GM18870 (cell line): ENCODE measurements at regions not wholly inside any gene's neighbourhood (a gene's known extent, or its start where the extent isn't known, plus 50 kb on each side); places are given as distances from the start of the nearest gene placed in this dataset.
A peak's percentile ranks its signal among the peaks of the same experiment; 100 is the strongest.

ENCODE experiments used
- ATAC-seq: cut with Tn5 transposase; IDR thresholded peaks from one replicate; pipeline ENCODE4 v1.9.1; 2021; ENCODE audit warnings: moderate library complexity; ENCODE audit not compliant: unreplicated experiment

DNA sequence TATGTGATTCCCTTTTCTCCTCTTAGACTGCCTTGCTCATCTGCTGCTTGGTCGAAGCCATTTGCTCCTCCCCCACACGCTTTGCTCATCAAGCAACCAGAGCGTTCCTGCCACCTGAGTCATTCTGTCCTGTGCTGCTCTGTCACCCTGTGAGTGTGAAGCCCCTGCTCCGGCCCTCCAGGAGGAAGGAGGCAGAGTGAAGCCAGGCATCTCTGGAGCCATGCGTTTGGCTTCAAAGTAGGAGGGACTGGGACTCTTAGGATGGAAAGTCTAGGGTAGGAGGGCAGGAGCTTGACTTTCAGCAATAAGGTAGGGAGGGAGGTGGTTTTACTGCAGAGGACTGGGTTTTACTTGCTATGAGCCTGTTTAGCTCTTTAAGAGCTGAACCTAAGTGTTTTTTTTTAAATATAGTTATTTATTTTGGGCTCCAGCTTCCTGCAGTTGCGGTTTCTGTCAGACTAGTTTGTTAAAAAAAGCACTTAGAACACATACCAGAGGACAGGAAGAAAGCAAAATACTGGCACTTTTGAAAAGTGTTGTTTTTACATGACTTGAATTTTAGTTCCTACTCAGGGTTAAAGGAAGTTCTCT lies 63.6 kb downstream of the SPINK2 start:
- ATAC-seq, result peak; percentile 90

DNA sequence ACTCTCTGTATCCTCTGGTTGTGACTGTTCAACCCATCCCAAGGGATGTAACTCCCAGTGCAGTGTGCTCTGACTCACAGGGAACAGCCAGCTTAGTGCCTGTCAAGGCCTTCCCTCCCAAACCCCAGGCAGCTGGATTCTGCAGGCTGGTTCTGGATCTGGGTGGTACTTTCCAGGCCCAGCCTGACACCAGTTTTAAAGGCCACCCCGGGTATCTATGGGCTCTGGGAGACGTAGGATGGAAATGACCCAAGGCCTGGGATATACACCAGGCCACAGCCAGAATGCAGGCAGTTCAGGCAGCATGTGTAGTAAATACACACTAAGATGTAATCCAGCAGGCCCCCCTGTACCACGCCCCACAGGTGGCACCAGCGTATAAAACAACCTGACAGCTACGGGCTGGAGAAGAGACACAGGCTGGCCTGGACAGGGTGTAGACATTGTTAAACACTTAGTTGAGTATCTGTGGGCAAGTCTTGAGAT lies 64.2 kb downstream of the SPINK2 start:
- ATAC-seq, result peak; percentile 36

DNA sequence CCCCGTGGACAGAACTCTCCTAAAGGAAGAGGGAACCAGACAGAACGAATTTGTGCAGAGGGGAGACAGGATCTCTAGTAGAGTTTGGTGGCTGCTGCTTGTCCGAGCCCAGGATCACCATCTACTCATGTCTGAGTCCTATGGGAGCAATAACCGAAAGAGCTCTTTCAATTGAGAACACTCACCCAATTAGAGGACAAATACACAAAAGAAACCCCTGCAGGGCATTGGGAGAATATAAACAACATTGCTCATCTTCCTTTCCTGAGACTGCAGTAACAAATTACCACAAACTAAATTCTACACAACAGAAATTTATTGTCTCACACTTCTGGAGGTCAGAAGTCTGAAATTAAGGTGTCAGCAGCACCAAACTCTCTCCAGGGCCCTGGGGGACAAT lies 65.6 kb downstream of the SPINK2 start:
- no peak for ATAC-seq

DNA sequence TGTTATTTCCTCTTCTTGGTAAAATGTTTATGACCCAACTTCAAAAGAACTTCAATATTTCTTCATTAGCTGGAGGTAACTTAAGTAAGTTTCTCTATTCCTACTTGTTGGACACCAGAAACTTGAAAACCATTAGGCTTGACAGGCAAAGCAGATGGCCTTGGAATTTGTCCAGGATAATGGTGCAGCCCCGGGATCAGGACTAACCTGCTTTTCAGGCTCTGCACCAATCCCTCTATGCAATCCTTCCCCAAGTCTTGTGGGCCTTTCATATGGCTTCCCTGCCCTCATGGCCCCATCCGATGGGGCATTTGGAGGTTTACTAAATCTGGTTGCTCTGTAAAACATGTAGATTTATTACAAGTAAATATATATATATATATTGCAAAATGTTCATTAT lies 68.5 kb downstream of the SPINK2 start:
- ATAC-seq, result no peak

DNA sequence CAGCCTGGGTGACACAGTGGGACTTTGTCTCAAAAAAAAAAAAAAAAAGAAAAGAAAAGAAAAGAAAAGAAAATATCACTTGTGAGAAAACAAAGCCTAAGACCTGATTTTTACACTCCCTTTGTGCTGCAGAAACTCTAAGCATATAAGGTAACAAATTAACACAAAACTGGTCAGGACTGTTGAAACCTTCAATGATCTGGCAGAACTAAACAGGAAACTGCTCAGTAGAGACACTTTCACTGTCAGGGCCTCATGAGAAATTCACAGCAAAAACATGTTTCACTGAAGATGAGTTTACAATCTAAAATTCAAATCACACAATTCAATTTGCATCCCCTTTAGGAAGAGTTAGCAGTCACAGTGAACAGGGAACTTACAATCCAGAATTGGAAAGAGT lies 69.1 kb upstream of the HOPX start:
- no peak for ATAC-seq

DNA sequence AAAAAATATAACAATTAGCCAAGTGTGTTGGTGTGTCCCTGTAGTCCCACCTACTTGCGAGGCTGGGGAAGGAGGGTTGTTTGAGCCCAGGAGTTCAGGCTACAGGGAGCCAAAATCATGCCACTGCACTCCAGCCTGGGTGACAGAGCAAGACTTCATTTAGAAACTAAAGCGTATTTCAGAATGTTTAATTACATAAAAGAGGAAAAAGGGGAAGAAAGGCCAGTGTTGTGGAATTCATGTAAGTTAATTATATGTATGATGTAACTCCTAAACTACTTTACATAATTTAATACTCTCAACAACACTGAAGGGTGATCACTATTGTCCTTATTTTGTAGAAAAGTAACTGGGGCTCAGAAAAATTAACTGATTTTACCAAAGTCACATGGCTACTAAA lies 67.2 kb upstream of the HOPX start:
- no peak for ATAC-seq

DNA sequence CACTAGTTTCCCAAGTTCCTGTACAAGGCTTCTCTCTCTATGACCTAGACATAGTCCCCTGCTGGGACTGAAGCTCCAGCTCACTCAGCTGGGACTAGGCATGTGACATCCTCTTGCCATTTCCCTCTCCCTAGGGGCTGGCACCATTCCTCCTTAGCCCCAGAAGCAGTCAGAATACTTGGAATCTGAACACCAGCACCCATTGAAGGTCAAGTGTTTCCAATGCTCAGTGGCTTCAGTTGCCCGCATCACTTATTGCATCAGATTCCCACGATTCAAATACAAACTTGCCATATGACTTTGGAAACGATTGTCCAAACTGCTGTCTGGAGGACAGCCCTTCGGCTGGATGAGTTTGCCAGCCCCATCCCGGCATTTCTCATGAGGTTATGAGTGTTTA lies 65.5 kb upstream of the HOPX start:
- ATAC-seq, result no peak

DNA sequence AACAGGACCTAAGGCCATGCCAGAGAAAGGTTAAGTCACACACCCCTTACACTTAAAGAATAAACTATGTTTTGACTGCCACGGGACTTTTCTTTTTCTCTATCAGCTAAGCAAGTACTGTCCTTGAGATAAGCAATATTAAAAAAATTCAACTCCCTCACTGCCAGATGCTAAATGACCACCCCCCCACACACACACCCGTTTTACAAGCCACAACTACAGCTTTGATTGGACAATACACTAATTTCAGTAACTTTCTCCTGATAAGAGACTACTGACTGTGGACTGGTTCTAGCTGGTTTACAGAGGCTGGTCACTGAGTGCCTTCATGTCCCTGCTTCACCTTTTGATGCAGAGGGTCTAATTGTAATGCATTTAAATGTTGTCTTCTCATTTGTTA lies 63.9 kb upstream of the HOPX start:
- ATAC-seq, result no peak

DNA sequence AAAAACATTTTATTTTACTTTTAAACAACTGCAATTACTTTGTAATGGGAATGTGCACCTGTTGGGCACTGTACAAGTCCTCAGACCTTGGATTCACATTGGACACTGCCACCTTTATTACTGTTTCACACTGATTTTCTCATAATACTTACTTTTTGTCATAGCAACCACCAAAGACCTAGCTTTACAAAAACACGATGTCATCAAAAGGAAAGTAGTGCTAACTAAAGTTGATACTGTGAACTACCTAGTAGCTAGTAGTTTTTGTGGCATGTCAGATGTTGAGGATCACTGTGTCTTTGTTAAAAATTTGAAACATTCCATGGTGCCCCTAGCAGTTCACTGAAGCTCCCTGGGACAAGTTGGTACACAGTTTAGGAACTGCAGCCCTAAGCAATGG lies 62.9 kb upstream of the HOPX start:
- ATAC-seq, result no peak

DNA sequence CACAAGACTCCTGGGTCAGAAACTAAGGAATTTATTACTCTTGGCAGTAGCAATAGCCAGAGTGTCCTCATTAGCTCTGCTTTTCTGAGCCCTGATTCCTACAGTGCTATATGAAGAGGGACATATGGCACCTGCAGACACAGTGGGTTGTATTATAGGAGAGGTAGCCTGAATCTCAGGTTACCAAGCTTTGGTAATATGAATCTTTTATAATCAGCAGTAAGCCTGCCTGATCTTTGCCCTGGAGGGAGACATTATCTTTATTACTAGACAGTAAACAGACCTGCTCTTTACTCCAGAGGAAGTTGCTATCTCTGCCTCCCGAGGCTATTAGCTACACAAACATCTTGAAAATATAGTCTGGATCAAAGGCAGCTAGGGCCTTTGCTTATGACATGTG lies 62.5 kb upstream of the HOPX start:
- ATAC-seq, result no peak

DNA sequence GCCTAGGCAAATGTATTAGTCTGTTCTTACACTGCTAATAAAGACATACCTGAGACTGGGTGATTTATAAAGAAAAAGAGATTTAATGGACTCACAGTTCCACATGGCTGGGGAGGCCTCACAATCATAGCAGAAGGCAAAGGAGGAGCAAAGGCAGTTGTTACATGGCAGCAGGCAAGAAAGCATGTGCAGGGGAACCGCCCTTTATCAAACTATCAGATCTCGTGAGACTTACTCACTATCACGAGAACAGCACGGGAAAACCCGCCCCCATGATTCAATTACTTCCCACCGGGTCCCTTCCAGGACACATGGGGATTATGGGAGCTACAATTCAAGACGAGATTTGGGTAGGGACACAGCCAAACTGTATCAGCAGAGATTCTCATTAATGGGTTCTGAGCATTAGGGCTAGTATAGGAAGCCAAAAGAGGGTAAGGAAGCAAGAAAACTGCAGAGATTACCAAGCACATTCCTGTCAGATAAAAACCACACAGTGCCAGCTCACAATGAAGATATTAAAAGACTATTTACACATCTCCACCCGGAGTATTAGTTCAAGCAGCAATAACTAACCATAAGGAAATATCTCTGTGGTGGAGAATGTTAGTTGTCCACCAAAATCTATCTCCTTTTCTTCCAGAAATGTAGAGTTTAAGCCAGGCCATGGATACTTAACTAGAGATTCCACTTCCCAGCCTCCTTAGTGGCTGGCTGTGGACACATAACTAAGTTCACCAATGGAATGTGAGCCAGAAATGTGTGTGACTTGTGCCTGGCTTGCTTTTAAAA lies 61.2 kb upstream of the HOPX start:
- no peak for ATAC-seq

DNA sequence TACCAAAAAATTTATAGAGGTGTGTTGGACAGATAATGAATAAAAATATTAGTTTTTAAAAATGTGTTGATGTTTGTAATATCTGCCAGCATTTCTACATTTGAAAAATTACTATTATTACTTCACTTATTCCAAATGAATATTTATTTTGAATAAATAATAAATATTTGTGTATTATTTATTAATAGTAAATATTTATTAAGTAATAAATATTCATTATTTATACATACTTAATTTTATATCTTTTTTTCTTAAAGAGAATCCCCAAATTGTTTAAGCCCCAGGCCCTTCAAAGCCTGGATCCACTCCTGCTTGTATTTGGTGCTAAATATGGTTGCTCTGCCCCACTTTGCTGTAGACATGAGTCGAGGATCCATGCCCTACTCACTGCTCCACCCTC lies 60.5 kb upstream of the HOPX start:
- ATAC-seq, result no peak

DNA sequence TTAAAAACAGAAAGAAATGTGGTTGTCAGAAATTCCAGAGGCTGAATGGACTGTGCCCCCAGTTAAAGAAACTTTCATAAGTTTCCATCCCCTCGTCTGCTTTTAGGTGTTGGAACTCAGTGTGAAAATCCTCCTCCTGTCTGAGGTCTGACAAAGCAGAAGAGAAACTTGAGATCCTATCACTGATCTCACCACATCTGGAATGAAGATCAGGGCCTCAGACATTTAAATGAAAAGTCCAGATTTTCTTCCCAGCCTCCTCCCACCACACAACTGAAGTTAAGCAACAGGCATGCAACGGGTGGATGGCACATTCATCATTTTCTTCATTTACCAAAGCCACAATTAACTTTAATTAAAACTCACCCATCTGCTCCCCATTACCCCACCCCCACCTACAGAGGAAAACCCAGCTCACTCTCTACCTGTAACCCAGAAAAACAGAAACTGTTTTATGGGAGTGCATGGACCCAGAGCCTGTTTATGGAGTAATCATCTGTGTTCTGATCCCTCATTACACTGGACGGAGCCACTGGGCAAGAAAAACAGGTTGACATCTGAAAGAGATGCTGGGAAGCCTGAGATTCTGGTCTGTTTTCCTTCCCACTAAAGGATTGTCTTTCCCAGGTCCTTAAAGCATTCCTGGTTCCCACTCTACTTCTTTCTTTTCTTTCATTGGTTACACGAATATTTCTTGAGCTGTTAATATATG lies 58.1 kb upstream of the HOPX start:
- ATAC-seq, result no peak

DNA sequence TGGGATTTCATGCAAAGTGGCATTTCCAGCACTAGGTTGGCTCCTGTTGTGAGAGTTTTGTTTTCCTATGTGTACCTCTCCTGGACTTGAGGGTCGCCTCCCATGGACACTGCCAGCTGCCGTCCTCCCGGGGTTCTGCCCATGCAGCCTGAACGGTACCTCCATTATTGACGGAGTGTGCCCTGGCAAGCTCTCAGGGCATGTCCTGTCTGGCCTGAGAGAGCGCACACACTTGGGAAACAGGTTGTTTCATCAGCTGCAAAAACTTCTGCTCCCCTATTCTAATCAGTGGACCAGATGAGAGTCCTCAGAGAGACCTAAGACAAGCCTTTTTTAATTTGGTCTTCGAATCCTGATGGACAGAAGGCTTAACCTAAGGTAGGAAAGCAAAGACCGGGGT lies 56.6 kb upstream of the HOPX start:
- no peak for ATAC-seq

DNA sequence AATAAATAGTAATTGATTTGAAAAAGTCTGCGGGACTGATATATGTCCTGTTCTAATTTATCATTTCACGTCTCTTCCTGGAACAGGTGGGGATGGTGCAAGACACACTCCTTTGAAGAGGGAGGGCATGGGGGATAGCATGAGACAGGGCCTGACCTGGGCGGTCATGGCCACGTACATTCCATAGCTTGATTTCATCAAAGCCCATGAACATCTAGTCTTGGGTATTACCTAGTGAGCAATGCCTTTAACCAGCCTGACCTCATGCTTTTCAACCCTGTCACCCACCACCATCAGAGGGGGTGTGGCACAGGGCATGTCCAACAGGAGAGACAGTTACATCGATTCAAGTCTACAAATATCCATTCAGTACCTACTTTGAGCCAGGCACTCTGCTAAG lies 52.3 kb upstream of the HOPX start:
- ATAC-seq, result no peak

DNA sequence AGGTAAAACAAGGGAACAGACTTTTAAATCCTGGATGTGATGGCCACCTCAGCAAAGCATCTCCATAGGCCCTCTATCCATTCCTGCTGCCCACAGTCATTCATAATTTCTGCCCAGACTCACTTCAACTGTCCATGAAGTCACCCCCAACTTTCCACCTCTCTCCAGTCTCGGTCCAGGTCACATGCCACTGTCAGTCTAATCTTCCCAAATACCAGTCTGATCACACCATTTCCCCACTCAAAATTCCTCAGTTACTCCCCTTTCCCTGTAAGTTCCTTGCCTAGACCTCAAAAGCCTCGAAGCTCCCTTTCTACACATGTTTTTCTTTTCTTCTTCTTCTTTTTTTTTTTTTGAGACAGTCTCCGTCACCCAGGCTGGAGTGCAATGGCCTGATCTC lies 51.2 kb upstream of the HOPX start:
- no peak for ATAC-seq

DNA sequence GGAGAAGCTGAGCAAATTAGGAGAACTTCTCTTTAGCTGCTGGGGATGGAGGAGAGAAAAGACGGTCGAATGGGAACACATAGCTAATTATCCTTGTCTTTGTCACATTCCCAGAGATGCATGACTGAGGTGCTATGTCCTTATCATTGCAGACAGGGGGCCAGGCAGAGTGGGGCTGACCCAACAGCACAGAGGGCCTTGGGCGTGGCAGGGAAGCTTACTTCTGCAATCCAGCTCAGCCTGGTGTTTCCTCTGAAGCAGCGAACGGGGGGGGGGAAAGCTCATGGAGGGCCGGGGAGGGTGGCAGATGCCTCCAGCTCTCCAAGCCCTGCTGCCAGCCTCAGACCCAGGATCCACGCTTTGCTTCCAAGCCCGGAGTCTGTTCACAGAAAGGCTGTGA lies 50.8 kb upstream of the HOPX start:
- ATAC-seq, result no peak
